AG04450 (cell line): ENCODE measurements at regions not wholly inside any gene's neighbourhood (a gene's known extent, or its start where the extent isn't known, plus 50 kb on each side); places are given as distances from the start of the nearest gene placed in this dataset.
"Not testable (repeated sequence)": the region's sequence is repeated elsewhere in the genome, so short reads cannot be mapped to it uniquely, and the experiment has no call there.

Source experiments
- CTCF ChIA-PET: fragments of 300-600, 350-600 bp; formaldehyde crosslinking; extraction: SDS; loops from one replicate; lab custom pipeline; 2022; ENCODE audit warnings: antibody characterized with exemption, inconsistent platforms; lab: Charles Lee
- POLR2A ChIA-PET: fragments of 350-600 bp; formaldehyde crosslinking; extraction: SDS; loops from one replicate; lab custom pipeline; 2021; ENCODE audit warnings: antibody characterized with exemption, inconsistent platforms; lab: Yijun Ruan, JAX
- DNase-seq: peaks from one replicate; pipeline ENCODE4 v3.0.0-alpha.2; 2011; ENCODE audit warnings: low read depth, low spot score
- H3K27ac ChIP-seq: one replicate; pipeline ENCODE4 v1.5.1; 2012; ENCODE audit warnings: low read depth, low read length, control low read depth
- H3K27me3 ChIP-seq: one replicate; pipeline ENCODE4 v1.6.0; 2012; ENCODE audit warnings: low read length; ENCODE audit not compliant: control insufficient read depth, insufficient read depth
- H3K4me3 ChIP-seq: 2 replicates; pipeline ENCODE4 v1.5.1; 2011; ENCODE audit warnings: mild to moderate bottlenecking, low read depth, low read length, control low read depth
- H3K9me3 ChIP-seq: 2 replicates; pipeline ENCODE4 v1.5.1; 2012; ENCODE audit warnings: low read length; ENCODE audit not compliant: control insufficient read depth, insufficient read depth
- TF ChIP-seq, protein P1 (sequence below): IDR thresholded peaks from 2 replicates; pipeline ENCODE4 v1.5.1; 2011; ENCODE audit warnings: low read depth, low read length, control low read depth, inconsistent platforms

DNA sequence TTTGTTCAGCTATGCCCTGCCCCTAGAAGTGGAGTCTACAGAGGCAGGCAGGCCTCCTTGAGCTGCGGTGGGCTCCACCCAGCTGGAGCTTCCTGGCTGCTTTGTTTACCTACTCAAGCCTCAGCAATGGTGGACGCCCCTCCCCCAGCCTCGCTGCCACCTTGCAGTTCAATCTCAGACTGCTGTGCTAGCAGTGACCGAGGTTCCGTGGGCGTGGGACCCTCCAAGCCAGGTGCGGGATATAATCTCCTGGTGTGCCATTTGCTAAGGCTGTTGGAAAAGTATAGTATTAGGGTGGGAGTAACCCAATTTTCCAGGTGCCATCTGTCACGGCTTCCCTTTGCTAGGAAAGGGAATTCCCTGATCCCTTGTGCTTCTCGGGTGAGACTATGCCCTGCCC lies 770.2 kb upstream of the VRK2 start:
- POLR2A ChIA-PET, H3K27me3 ChIP-seq, CTCF ChIA-PET, H3K27ac ChIP-seq, H3K4me3 ChIP-seq, H3K9me3 ChIP-seq, DNase-seq: not testable (repeated sequence)

DNA sequence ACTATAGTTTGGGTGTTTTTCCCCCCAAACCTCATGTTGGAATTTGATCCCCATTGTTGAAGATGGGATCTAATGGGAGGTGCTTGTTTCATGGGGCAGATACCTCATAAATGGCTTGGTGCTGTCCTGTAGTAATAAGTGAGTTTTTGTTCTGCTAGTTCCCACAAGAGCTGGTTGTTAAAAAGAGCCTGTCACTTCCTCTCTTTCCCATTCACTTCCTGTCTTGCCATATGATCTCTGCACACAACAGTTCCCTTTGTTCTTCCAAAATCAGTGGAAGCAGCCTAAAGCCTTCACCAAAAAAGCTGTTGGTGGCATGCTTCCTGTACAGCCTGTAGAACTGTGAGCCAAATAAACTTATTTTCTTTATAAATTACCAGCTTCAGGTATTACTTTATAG lies 768.2 kb upstream of the VRK2 start:
- H3K27me3 ChIP-seq, result no peaks in the 10 kb centered on the region
- DNase-seq, result no peak
- no peak overlapping the region for H3K27ac ChIP-seq
- peaks cover 8% of the 10 kb centered on the region; the same call in 1 of the 2 replicates for H3K9me3 ChIP-seq
- POLR2A ChIA-PET, result no interaction called here
- TF ChIP-seq, protein P1, sequence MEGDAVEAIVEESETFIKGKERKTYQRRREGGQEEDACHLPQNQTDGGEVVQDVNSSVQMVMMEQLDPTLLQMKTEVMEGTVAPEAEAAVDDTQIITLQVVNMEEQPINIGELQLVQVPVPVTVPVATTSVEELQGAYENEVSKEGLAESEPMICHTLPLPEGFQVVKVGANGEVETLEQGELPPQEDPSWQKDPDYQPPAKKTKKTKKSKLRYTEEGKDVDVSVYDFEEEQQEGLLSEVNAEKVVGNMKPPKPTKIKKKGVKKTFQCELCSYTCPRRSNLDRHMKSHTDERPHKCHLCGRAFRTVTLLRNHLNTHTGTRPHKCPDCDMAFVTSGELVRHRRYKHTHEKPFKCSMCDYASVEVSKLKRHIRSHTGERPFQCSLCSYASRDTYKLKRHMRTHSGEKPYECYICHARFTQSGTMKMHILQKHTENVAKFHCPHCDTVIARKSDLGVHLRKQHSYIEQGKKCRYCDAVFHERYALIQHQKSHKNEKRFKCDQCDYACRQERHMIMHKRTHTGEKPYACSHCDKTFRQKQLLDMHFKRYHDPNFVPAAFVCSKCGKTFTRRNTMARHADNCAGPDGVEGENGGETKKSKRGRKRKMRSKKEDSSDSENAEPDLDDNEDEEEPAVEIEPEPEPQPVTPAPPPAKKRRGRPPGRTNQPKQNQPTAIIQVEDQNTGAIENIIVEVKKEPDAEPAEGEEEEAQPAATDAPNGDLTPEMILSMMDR, result no peak
- H3K4me3 ChIP-seq, result no peak overlapping the region
- CTCF ChIA-PET, result no interaction called here

DNA sequence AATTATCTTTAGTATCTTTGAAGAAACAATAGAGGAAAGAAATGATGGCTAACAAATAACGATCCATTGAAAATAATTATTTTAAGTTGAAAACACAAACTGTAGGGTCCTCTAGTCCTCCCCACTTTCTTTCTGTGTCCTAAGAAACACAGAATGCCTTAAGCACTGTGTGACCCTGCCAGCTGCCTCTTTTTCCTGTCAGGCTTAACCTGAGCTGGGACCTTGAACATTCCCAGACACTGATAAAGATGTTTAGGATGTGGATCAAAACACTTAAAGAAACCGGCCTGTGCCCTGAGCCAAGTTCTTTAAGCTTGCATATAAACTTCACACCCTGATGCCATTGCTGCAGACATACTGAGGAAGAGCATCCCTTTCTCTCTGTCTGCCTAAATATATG lies 755.4 kb upstream of the VRK2 start:
- Histone ChIP-seq H3K9me3 (no peaks in the 10 kb centered on the region; the same call in 1 of the 2 replicates), H3K27me3 (no peaks in the 10 kb centered on the region), H3K4me3 (no peak overlapping the region), H3K27ac (no peak overlapping the region)
- POLR2A ChIA-PET, result no interaction called here
- TF ChIP-seq, protein P1, result no peak
- CTCF ChIA-PET, result no interaction called here
- no peak for DNase-seq

DNA sequence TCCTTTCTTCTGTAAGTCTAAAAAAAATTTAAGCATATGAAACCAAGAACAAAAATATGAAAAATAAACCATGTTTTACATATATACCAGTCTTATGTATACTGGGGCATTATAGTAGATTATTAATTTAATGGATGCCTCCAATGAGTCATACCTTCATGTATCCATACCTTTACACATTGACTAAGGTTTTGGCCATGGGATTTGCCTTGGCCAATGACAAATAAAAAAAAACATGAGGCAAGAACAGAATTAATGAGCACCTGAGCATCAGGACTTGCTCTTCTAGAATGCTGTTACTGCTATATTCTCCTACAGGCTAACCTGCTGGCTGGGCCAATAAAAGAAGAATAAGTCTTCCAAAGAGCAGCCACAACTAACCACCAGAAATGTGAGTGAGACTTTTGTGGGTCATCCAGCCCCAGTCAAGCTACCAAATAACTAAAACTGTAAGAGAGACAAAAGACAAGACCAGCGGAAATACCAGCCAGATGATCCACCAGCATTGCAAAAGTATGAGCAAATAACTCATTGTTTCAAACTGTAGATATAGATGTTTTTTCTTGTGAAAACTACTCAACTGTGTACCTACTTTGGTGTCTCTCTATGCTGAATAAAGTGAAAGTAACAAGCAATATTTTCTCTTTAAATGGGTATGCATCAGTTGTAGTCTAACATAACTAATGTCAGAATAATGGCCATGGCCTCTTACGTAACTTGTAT lies 749.6 kb upstream of the VRK2 start:
- Histone ChIP-seq H3K27me3 (no peaks in the 10 kb centered on the region), H3K9me3 (0 out of 2 replicates have a peak, but pooled peaks cover 3% of the 10 kb centered on the region), H3K4me3 (no peak overlapping the region), H3K27ac (no peak overlapping the region)
- ChIA-PET CTCF (no interaction called here), POLR2A (no interaction called here)
- DNase-seq, result no peak
- TF ChIP-seq, protein P1, result no peak

DNA sequence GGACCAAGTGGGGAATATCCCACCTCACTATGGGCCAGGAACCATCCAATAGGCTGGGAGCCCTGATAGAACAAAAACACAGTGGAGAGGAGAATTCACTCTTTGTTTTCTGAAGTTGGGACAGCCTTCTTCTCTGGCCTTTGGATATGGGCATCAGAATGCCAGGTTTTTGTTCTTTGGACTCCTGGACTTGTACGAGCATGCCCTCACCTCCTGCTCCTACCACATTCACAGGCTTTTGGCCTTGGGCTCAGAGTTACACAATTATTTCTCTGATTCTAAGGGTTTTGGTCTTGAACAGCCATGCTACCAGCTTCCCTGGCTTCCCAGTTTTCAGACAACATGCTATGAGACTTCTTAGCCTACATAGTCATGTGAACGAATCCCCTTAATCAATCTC lies 732.9 kb upstream of the VRK2 start:
- H3K27ac ChIP-seq, result no peak overlapping the region
- H3K4me3 ChIP-seq, result no peak overlapping the region
- TF ChIP-seq, protein P1, result no peak
- peaks cover 4% of the 10 kb centered on the region; the same call in 1 of the 2 replicates for H3K9me3 ChIP-seq
- no peak for DNase-seq
- no peaks in the 10 kb centered on the region for H3K27me3 ChIP-seq
- ChIA-PET POLR2A (no interaction called here), CTCF (no interaction called here)
